ENCODE measurements at regions not wholly inside any gene's neighbourhood (a gene's known extent, or its start where the extent isn't known, plus 50 kb on each side); places are given as distances from the start of the nearest gene placed in this dataset.
"Not testable (repeated sequence)": the region's sequence is repeated elsewhere in the genome, so short reads cannot be mapped to it uniquely, and the experiment has no call there.

DNA sequence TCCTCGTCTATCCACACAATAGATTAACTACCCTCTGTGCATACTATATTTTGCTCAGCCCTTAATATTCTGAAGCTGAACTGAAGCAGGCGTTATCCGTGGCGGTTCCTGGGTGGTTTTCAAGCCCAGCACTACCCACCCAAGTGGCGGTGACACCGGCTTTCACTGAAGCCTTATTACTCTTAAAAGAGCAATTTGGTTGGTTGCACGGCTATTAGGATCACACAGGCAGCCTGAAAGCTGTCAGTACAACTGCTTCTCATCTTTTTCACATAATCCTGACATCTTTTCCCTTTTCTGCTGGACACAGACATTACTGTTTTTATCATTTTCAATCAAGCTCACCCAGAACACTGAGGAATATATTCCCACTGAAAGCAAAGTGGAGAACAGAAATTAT is 525.3 kb upstream of the ZNF717 start:
- Histone ChIP-seq H3K4me1 (no peaks in the 10 kb centered on the region), H2AFZ (replicated peaks) (peak overlapping the region; percentile 68), H3K36me3 (no peaks in the 10 kb centered on the region), H3K9ac (no peak overlapping the region), H3K79me2 (ENCODE audit: low read depth) (no peaks in the 10 kb centered on the region), H3K27ac (no peak overlapping the region), H3F3A (ENCODE audit: low read depth) (no peaks in the 10 kb centered on the region), H3K4me2 (no peak overlapping the region), H3K4me3 (no peak overlapping the region), H3K27me3 (no peaks in the 10 kb centered on the region), H4K20me1 (ENCODE audit: low read depth) (no peaks in the 10 kb centered on the region), H3K9me3 (ENCODE audit: low read depth) (no peaks in the 10 kb centered on the region)
- Mint-ChIP-seq H3K4me3 (no peak overlapping the region), H3K9me3 (no peaks in the 10 kb centered on the region), H3K4me1 (no peaks in the 10 kb centered on the region), H3K36me3 (no peaks in the 10 kb centered on the region), H3K27me3 (ENCODE audit: insufficient read depth, low read depth) (no peaks in the 10 kb centered on the region), H3K27ac (no peak overlapping the region)
- DNase-seq (ENCODE audit: low spot score) = no peak
- TF ChIP-seq EZH2 (IDR thresholded peaks at IDR 0.05) = no peak
- TF ChIP-seq, protein P1, sequence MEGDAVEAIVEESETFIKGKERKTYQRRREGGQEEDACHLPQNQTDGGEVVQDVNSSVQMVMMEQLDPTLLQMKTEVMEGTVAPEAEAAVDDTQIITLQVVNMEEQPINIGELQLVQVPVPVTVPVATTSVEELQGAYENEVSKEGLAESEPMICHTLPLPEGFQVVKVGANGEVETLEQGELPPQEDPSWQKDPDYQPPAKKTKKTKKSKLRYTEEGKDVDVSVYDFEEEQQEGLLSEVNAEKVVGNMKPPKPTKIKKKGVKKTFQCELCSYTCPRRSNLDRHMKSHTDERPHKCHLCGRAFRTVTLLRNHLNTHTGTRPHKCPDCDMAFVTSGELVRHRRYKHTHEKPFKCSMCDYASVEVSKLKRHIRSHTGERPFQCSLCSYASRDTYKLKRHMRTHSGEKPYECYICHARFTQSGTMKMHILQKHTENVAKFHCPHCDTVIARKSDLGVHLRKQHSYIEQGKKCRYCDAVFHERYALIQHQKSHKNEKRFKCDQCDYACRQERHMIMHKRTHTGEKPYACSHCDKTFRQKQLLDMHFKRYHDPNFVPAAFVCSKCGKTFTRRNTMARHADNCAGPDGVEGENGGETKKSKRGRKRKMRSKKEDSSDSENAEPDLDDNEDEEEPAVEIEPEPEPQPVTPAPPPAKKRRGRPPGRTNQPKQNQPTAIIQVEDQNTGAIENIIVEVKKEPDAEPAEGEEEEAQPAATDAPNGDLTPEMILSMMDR (IDR thresholded peaks at IDR 0.05) = no peak

DNA sequence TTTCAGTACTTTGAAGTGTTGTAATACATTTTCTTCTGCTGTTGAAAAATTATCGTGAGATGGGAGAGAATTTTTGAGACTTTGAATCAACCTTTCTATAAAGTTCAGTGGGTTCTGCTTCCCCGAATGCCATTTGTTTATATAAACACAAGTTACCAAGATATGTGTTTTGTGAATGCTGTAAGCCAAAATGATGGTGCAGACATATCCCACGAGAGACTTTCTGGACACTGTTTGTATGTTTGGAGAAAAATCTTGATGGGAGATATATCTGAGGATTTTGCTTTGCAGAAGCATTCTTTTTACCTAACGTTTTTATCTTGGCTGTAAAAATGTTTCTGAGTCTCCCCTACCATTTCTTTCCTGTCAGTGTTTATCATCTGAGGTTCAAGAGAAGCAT is 526.6 kb upstream of the ZNF717 start:
- Histone ChIP-seq H3K9ac (no peak overlapping the region), H3K4me3 (no peak overlapping the region), H3K27me3 (no peaks in the 10 kb centered on the region), H3K9me3 (ENCODE audit: low read depth) (no peaks in the 10 kb centered on the region), H3K27ac (no peak overlapping the region), H4K20me1 (ENCODE audit: low read depth) (no peaks in the 10 kb centered on the region), H3K4me2 (no peak overlapping the region), H3K36me3 (no peaks in the 10 kb centered on the region), H3K79me2 (ENCODE audit: low read depth) (no peaks in the 10 kb centered on the region), H2AFZ (replicated peaks) (no peak overlapping the region), H3K4me1 (no peaks in the 10 kb centered on the region), H3F3A (ENCODE audit: low read depth) (no peaks in the 10 kb centered on the region)
- DNase-seq (ENCODE audit: low spot score) = no peak
- no peaks in the 10 kb centered on the region for H3K4me1 Mint-ChIP-seq
- H3K9me3 Mint-ChIP-seq = peaks cover 3% of the 10 kb centered on the region
- TF ChIP-seq EZH2 (IDR thresholded peaks at IDR 0.05) (no peak), EZH2phosphoT487 (IDR thresholded peaks at IDR 0.05) (no peak)
- no peaks in the 10 kb centered on the region for H3K27me3 Mint-ChIP-seq (ENCODE audit: insufficient read depth, low read depth)
- H3K4me3 Mint-ChIP-seq = no peak overlapping the region
- H3K36me3 Mint-ChIP-seq = no peaks in the 10 kb centered on the region
- H3K27ac Mint-ChIP-seq = no peak overlapping the region

DNA sequence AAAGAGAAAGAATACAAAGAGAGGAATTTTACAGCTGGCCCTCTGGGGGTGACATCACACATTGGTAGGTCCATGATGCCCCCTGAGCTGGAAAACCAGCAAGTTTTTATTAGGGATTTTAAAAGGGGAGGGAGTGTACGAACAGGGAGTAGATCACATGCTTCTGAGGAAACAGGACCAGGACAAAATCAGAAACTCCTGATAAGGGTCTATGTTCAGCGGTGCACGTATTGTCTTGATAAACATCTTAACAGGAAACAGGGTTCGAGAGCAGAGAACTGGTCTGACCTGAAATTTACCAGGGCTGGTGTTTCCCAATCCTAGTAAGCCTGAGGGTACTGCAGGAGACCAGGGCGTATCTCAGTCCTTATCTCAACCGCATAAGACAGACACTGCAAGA is 530.6 kb upstream of the ZNF717 start:
- H3K27me3 Mint-ChIP-seq (ENCODE audit: insufficient read depth, low read depth); H3K27ac ChIP-seq; H3K4me3 Mint-ChIP-seq; H3K9me3 Mint-ChIP-seq; H3K4me1 Mint-ChIP-seq; H3K4me3 ChIP-seq; H3K36me3 ChIP-seq; H2AFZ ChIP-seq (replicated peaks); H3K27me3 ChIP-seq; H3K27ac Mint-ChIP-seq; DNase-seq (ENCODE audit: low spot score); H4K20me1 ChIP-seq (ENCODE audit: low read depth); H3K4me1 ChIP-seq; H3K9ac ChIP-seq; H3K9me3 ChIP-seq (ENCODE audit: low read depth); H3K36me3 Mint-ChIP-seq; H3K79me2 ChIP-seq (ENCODE audit: low read depth); H3K4me2 ChIP-seq; H3F3A ChIP-seq (ENCODE audit: low read depth): not testable (repeated sequence)

DNA sequence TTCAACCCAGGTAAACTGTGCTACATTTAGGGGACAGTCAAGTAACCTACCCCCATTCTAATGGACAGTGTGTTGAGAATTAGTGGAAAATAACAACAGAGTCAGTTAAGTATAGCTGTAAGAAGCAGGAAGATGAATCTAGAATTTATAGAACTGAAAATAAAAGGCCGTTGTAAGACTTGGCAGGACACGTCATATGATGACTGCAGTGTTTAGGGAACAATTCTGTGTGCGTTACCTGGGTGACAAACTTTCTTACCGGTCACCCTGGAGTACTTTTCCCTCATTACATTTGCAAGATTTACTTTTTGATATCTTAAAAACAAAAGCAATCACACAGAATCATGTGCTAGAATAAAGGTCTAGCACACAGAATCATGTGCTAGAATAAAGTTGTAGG is 536.3 kb upstream of the ZNF717 start:
- H3F3A ChIP-seq (ENCODE audit: low read depth) = no peaks in the 10 kb centered on the region
- no peaks in the 10 kb centered on the region for H3K36me3 Mint-ChIP-seq
- no peak overlapping the region for H3K9ac ChIP-seq

More for the DNA sequence above, 536.3 kb upstream of the ZNF717 start:
- Histone ChIP-seq H3K9me3 (ENCODE audit: low read depth) (no peaks in the 10 kb centered on the region), H3K36me3 (no peaks in the 10 kb centered on the region), H3K79me2 (ENCODE audit: low read depth) (no peaks in the 10 kb centered on the region), H2AFZ (replicated peaks) (no peak overlapping the region), H3K4me3 (no peak overlapping the region), H3K27me3 (no peaks in the 10 kb centered on the region), H3K27ac (no peak overlapping the region), H3K4me1 (no peaks in the 10 kb centered on the region), H4K20me1 (ENCODE audit: low read depth) (no peaks in the 10 kb centered on the region), H3K4me2 (no peak overlapping the region)
- Mint-ChIP-seq H3K27me3 (ENCODE audit: insufficient read depth, low read depth) (no peaks in the 10 kb centered on the region), H3K9me3 (no peaks in the 10 kb centered on the region), H3K4me3 (no peak overlapping the region), H3K4me1 (no peaks in the 10 kb centered on the region), H3K27ac (no peak overlapping the region)
- DNase-seq (ENCODE audit: low spot score) = no peak
- TF ChIP-seq EZH2phosphoT487 (IDR thresholded peaks at IDR 0.05) = no peak
- TF ChIP-seq EZH2 (IDR thresholded peaks at IDR 0.05) = no peak
- TF ChIP-seq, protein P1 (IDR thresholded peaks at IDR 0.05) = no peak
